GM21576 (cell line): ENCODE measurements at regions not wholly inside any gene's neighbourhood (a gene's known extent, or its start where the extent isn't known, plus 50 kb on each side); places are given as distances from the start of the nearest gene placed in this dataset.
"Not testable (repeated sequence)": the region's sequence is repeated elsewhere in the genome, so short reads cannot be mapped to it uniquely, and the experiment has no call there.

Source experiments
- ATAC-seq: cut with Tn5 transposase; IDR thresholded peaks from one replicate; pipeline ENCODE4 v1.9.1; 2021; ENCODE audit warnings: mild to moderate bottlenecking, moderate library complexity; ENCODE audit not compliant: unreplicated experiment

- ATAC-seq: not testable (repeated sequence)
Observed at GRCh38 chr5:21484498-21484889, 1368.7 kb downstream of the CDH12 start.

- not testable (repeated sequence) for ATAC-seq
Observed at GRCh38 chr5:21483790-21484497, 1369.2 kb downstream of the CDH12 start.

GRCh38 chr5:21482983-21483650, 1370.0 kb downstream of the CDH12 start:
- ATAC-seq: not testable (repeated sequence)

- not testable (repeated sequence) for ATAC-seq
Observed at GRCh38 chr5:21482522-21482921, 1370.6 kb downstream of the CDH12 start.

GRCh38 chr5:21481320-21482270, 1371.5 kb downstream of the CDH12 start:
- not testable (repeated sequence) for ATAC-seq

- ATAC-seq: not testable (repeated sequence)
Observed at GRCh38 chr5:21480054-21480453, 1373.1 kb downstream of the CDH12 start.

- not testable (repeated sequence) for ATAC-seq
Observed at GRCh38 chr5:21473981-21474380, 1379.2 kb downstream of the CDH12 start.

- ATAC-seq: not testable (repeated sequence)
Observed at GRCh38 chr5:21473436-21473835, 1379.7 kb downstream of the CDH12 start.

- ATAC-seq: not testable (repeated sequence)
Observed at GRCh38 chr5:21471691-21472090, 1381.5 kb downstream of the CDH12 start.

- ATAC-seq: not testable (repeated sequence)
Observed at GRCh38 chr5:21469523-21470101, 1383.5 kb downstream of the CDH12 start.

GRCh38 chr5:21467544-21467943, 1385.6 kb downstream of the CDH12 start:
- not testable (repeated sequence) for ATAC-seq

- ATAC-seq: not testable (repeated sequence)
Observed at GRCh38 chr5:21459744-21460073, 1393.4 kb downstream of the CDH12 start.

- no peak for ATAC-seq
Observed at GRCh38 chr5:21452449-21452848, 1400.7 kb downstream of the CDH12 start.

GRCh38 chr5:21432646-21433045, 1420.5 kb downstream of the CDH12 start:
- ATAC-seq: no peak

GRCh38 chr5:21424907-21425306, 1428.2 kb downstream of the CDH12 start:
- no peak for ATAC-seq

- no peak for ATAC-seq
Observed at GRCh38 chr5:21419383-21419782, 1431.4 kb upstream of the CDH18 start.

GRCh38 chr5:21402089-21402488, 1414.1 kb upstream of the CDH18 start:
- ATAC-seq: not testable (repeated sequence)

- no peak for ATAC-seq
Observed at GRCh38 chr5:21398511-21398910, 1410.5 kb upstream of the CDH18 start.

GRCh38 chr5:21397693-21398092, 1409.7 kb upstream of the CDH18 start:
- ATAC-seq: peak; percentile 69

GRCh38 chr5:21391506-21391905, 1403.5 kb upstream of the CDH18 start:
- no peak for ATAC-seq

GRCh38 chr5:21360754-21361153, 1372.8 kb upstream of the CDH18 start:
- ATAC-seq: not testable (repeated sequence)
